ENCODE measurements at regions not wholly inside any gene's neighbourhood (a gene's known extent, or its start where the extent isn't known, plus 50 kb on each side); places are given as distances from the start of the nearest gene placed in this dataset.

DNA sequence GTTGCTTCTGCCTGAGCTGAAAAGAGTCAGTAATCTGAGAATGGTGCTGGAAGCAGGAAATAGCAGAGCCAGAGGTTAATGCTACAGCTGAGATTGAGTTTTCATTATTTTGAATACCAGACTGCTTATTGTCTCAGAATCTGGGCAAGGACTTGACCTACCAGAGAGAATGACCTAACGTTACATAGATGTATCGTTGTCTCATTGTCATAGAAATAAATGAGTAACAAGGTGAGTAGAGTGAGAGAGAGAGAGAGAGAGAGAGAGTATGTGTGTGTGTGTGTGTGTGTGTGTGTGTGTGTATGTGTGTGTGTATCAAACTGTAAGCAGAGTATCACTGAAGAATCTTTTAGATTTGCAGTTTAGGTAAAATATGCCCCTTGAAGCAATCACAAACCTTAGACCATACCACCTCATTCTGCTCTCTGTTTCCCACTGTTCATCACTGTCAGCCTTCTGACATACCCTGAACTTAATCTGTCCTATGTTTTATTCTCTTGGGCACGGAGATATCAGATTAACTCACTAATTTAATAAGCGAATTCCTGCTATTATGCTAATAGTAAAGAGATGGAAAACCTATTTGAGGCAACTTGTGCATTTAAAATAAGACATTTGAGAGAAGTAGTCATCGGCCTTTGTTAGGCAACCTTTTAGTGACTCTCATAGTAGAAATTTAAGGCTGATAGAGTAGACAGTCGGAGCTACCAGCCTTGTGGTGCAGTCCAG, 87.8 kb downstream of the CYB561 start:
- Histone ChIP-seq H3K27me3 (no peaks in the 10 kb centered on the region), H3K4me3 (no peak overlapping the region), H3K9me3 (no peaks in the 10 kb centered on the region), H3K4me1 (peaks cover 0 to 55% (median 47%) of the 10 kb centered on the region in 4 donors), H3K36me3 (peaks cover 0 to 3% (median 0%) of the 10 kb centered on the region in 4 donors), H3K27ac (replicated peaks in 1 of 4) (peak overlapping the region in 1 of 4 donors; percentile 24)
- TF ChIP-seq, protein P1, sequence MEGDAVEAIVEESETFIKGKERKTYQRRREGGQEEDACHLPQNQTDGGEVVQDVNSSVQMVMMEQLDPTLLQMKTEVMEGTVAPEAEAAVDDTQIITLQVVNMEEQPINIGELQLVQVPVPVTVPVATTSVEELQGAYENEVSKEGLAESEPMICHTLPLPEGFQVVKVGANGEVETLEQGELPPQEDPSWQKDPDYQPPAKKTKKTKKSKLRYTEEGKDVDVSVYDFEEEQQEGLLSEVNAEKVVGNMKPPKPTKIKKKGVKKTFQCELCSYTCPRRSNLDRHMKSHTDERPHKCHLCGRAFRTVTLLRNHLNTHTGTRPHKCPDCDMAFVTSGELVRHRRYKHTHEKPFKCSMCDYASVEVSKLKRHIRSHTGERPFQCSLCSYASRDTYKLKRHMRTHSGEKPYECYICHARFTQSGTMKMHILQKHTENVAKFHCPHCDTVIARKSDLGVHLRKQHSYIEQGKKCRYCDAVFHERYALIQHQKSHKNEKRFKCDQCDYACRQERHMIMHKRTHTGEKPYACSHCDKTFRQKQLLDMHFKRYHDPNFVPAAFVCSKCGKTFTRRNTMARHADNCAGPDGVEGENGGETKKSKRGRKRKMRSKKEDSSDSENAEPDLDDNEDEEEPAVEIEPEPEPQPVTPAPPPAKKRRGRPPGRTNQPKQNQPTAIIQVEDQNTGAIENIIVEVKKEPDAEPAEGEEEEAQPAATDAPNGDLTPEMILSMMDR (IDR thresholded peaks at IDR 0.05) = no peak
- TF ChIP-seq POLR2A (IDR thresholded peaks at IDR 0.05; ENCODE audit: low read depth) (no peak), EP300 (IDR thresholded peaks at IDR 0.05) (no peak), POLR2AphosphoS5 (IDR thresholded peaks at IDR 0.05) (no peak)
- no peak for DNase-seq (ENCODE audit: extremely low spot score)
- intact Hi-C loops (cut with DNase I) = no loop called here
- WGBS = 65% methylated on average over 6 of the region's 6 CpGs

DNA sequence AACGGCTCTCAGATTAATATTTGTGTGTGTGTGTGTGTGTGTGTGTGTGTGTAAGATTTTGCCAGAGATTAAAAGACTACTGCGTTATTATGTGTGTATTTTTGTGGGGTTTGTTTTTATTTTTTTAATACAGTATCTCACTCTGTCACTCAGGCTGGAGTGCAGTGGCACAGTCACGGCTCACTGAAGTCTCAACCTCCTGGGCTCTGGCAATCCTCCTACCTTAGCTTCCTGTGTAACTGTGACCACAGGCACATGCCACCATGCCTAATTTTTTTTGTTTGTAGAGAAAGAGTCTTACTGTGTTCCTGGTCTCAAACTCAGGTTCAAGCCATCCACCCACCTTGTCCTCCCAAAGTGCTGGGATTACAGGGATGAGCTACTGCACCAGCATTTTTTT, 87.2 kb downstream of the CYB561 start:
- Histone ChIP-seq H3K27ac (replicated peaks in 1 of 4) (no peak overlapping the region), H3K27me3 (no peaks in the 10 kb centered on the region), H3K9me3 (no peaks in the 10 kb centered on the region), H3K4me1 (peaks cover 0 to 49% (median 42%) of the 10 kb centered on the region in 4 donors), H3K4me3 (no peak overlapping the region), H3K36me3 (peaks cover 0 to 3% (median 0%) of the 10 kb centered on the region in 4 donors)
- 93% methylated on average over 3 of the region's 3 CpGs for WGBS
- TF ChIP-seq, protein P1 (IDR thresholded peaks at IDR 0.05) = no peak
- DNase-seq (ENCODE audit: extremely low spot score) = no peak
- intact Hi-C loops (cut with DNase I) = no loop called here

DNA sequence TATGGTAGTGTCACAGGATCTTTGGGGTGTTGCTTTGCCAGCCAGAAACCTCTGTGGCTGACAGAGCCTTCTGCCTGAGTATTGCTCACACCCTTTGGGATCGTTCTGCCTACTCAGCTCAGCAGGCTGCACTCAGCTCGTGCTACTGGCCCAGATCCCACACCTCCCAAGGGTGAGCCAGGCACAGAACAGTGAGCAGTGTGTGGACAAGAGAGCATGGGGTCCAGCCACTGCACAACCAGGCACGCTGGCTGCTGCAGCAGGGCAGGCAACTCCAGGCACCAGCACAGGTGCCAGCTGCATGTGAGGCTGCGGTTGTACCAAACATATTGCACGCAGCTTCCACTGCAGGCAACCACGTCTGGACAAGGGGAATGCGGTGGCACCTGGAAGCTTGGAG, 84.9 kb downstream of the CYB561 start:
- H3K9me3 ChIP-seq = no peaks in the 10 kb centered on the region
- 96% methylated on average over 3 of the region's 7 CpGs for WGBS
- H3K4me3 ChIP-seq = no peak overlapping the region
- no peak for TF ChIP-seq POLR2A (IDR thresholded peaks at IDR 0.05; ENCODE audit: low read depth)
- TF ChIP-seq, protein P1 (IDR thresholded peaks at IDR 0.05) = no peak
- TF ChIP-seq POLR2AphosphoS5 (IDR thresholded peaks at IDR 0.05) = no peak
- no peak for TF ChIP-seq EP300 (IDR thresholded peaks at IDR 0.05)
- peaks cover 0 to 3% (median 0%) of the 10 kb centered on the region in 4 donors for H3K36me3 ChIP-seq
- no peaks in the 10 kb centered on the region for H3K27me3 ChIP-seq
- no peak for DNase-seq (ENCODE audit: extremely low spot score)
- no peak overlapping the region for H3K27ac ChIP-seq (replicated peaks in 1 of 4)
- H3K4me1 ChIP-seq = peaks cover 0 to 48% (median 41%) of the 10 kb centered on the region in 4 donors
- intact Hi-C loops (cut with DNase I) = no loop called here

DNA sequence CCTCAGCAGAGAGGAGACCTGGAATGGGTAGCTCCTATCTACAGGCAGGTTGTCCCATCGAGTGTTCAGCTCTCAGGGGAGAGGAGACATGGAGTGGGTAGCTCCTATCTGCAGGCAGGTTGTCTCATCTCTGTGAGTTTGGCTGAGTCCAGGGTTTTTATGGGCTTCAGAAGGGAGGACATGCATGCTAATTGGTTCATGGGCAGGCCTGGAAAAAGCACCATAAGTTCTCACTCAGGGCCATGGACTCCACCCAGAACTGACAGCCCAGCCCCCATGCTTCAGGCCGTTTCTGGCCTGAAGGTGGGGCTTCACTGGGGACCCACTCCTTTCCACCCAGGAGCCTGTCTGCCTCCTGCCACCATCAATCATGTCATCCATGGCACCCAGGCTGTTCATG, 84.0 kb downstream of the CYB561 start:
- WGBS = 89% methylated on average over 1 of the region's 2 CpGs
- peaks cover 0 to 45% (median 37%) of the 10 kb centered on the region in 4 donors for H3K4me1 ChIP-seq
- peaks cover 0 to 3% (median 0%) of the 10 kb centered on the region in 4 donors for H3K36me3 ChIP-seq
- H3K27me3 ChIP-seq = no peaks in the 10 kb centered on the region
- TF ChIP-seq POLR2AphosphoS5 (IDR thresholded peaks at IDR 0.05) (no peak), EP300 (IDR thresholded peaks at IDR 0.05) (no peak), POLR2A (IDR thresholded peaks at IDR 0.05; ENCODE audit: low read depth) (no peak)
- TF ChIP-seq, protein P1 (IDR thresholded peaks at IDR 0.05) = no peak
- intact Hi-C loops (cut with DNase I) = no loop called here
- no peak overlapping the region for H3K4me3 ChIP-seq
- no peak for DNase-seq (ENCODE audit: extremely low spot score)
- H3K27ac ChIP-seq (replicated peaks in 1 of 4) = no peak overlapping the region
- H3K9me3 ChIP-seq = no peaks in the 10 kb centered on the region

DNA sequence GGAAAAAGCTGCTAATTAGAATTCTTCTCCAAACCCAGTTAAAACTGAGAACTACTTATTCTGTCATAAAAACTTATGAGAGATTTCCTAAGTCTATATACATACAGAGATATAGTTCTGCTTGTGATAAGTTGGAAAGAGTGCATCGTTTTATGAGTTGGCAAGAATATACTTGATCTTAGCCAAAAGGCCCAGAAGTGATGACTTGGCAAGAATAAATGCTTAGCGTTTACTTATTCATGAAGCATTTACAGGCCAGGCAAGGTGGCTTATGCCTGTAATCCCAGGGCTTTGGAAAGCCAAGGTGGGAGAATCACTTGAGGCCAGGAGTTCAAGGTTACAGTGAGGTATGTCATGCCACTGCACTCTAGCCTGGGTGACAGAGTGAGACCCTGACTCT, 81.7 kb downstream of the CYB561 start:
- intact Hi-C loops (cut with DNase I) = no loop called here
- TF ChIP-seq POLR2A (IDR thresholded peaks at IDR 0.05; ENCODE audit: low read depth) (no peak), POLR2AphosphoS5 (IDR thresholded peaks at IDR 0.05) (no peak), EP300 (IDR thresholded peaks at IDR 0.05) (no peak)
- TF ChIP-seq, protein P1 (IDR thresholded peaks at IDR 0.05) = no peak
- no peak overlapping the region for H3K27ac ChIP-seq (replicated peaks in 1 of 4)
- H3K4me1 ChIP-seq = peaks cover 0 to 26% (median 24%) of the 10 kb centered on the region in 4 donors
- H3K4me3 ChIP-seq = no peak overlapping the region
- no peaks in the 10 kb centered on the region for H3K9me3 ChIP-seq
- H3K27me3 ChIP-seq = no peaks in the 10 kb centered on the region
- peaks cover 0 to 3% (median 0%) of the 10 kb centered on the region in 4 donors for H3K36me3 ChIP-seq
- 40% methylated on average over 2 of the region's 2 CpGs for WGBS
- no peak for DNase-seq (ENCODE audit: extremely low spot score)
